Choroid plexus epithelial cell (primary cell): ENCODE measurements at regions not wholly inside any gene's neighbourhood (a gene's known extent, or its start where the extent isn't known, plus 50 kb on each side); places are given as distances from the start of the nearest gene placed in this dataset.

Source experiments
- DNase-seq: peaks from one replicate; pipeline ENCODE4 v3.0.0-alpha.2; 2010; ENCODE audit warnings: low read depth
- H3K4me3 ChIP-seq: 2 replicates; pipeline ENCODE4 v1.5.1; 2011; ENCODE audit warnings: low read depth, mild to moderate bottlenecking, control low read depth, low read length, moderate library complexity
- TF ChIP-seq, protein P1 (sequence below): conservative IDR thresholded peaks from 2 replicates; pipeline ENCODE4 v1.5.1; 2011; ENCODE audit warnings: low read depth, mild to moderate bottlenecking, control low read depth, inconsistent platforms, low read length, moderate library complexity

DNA sequence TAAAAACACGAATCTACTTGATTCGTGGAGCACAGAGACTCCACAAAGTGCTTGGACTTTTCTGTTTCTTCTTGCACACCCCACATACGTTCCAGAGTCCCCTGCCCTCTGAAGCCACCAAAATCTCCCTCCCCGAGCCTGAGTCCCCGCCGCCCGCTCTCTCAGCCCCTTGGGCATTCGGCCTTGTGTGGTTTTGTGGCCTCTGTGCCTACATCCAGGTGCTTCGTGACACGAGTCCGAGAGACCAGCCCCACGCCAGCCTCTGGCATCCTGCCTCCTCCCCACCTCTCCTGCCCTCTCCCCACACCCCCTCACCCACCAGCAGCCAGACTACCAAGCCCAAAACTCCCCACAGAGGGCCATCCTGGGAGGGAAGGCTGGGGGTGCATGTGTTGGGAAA, 87.8 kb upstream of the PPP1R26 start:
- no peak for DNase-seq

DNA sequence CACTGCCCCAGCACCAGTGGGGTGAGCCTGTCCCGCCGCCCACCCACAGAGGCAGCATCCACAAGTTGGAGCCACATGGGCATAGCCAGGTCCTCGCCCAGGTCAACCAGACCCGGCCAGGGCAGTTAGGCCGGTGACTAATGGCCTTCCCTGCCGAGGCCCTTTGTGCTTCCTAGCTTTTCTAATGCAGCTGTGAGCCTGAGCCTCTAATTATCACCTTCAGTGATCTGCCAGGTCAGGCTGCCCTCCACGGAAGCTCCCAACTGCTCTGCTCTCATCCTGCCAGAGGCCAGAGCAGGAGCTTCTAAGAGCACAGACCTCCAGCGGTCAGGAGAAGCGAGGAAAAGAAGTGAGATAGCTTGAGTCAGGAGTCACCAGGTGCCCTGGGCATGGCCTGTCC, 87.1 kb upstream of the PPP1R26 start:
- DNase-seq, result no peak
- H3K4me3 ChIP-seq, result no peak overlapping the region
- TF ChIP-seq, protein P1, sequence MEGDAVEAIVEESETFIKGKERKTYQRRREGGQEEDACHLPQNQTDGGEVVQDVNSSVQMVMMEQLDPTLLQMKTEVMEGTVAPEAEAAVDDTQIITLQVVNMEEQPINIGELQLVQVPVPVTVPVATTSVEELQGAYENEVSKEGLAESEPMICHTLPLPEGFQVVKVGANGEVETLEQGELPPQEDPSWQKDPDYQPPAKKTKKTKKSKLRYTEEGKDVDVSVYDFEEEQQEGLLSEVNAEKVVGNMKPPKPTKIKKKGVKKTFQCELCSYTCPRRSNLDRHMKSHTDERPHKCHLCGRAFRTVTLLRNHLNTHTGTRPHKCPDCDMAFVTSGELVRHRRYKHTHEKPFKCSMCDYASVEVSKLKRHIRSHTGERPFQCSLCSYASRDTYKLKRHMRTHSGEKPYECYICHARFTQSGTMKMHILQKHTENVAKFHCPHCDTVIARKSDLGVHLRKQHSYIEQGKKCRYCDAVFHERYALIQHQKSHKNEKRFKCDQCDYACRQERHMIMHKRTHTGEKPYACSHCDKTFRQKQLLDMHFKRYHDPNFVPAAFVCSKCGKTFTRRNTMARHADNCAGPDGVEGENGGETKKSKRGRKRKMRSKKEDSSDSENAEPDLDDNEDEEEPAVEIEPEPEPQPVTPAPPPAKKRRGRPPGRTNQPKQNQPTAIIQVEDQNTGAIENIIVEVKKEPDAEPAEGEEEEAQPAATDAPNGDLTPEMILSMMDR, result no peak

More for the DNA sequence above, 87.8 kb upstream of the PPP1R26 start:
- TF ChIP-seq, protein P1, result no peak
- no peak overlapping the region for H3K4me3 ChIP-seq

DNA sequence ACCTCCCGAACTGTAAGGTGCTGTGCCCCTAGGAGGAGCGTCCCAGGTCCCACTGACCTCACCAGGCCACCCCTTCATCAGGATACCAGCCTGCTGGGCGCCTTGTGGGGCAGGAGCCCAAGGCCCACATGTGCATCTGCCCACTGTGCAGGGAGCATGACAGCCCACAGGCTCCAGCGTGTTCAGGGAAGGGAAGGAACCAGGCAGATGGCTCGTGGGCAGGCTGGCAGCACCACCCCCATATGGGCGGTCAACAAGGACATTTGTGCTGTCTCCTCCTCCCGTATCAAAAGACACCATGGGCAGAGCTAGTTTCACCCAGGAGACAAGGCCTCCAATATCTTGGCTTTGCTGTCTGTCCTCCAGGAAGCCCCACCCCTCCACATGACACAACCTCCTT, 85.5 kb upstream of the PPP1R26 start:
- no peak overlapping the region for H3K4me3 ChIP-seq
- TF ChIP-seq, protein P1, result no peak
- DNase-seq, result no peak

DNA sequence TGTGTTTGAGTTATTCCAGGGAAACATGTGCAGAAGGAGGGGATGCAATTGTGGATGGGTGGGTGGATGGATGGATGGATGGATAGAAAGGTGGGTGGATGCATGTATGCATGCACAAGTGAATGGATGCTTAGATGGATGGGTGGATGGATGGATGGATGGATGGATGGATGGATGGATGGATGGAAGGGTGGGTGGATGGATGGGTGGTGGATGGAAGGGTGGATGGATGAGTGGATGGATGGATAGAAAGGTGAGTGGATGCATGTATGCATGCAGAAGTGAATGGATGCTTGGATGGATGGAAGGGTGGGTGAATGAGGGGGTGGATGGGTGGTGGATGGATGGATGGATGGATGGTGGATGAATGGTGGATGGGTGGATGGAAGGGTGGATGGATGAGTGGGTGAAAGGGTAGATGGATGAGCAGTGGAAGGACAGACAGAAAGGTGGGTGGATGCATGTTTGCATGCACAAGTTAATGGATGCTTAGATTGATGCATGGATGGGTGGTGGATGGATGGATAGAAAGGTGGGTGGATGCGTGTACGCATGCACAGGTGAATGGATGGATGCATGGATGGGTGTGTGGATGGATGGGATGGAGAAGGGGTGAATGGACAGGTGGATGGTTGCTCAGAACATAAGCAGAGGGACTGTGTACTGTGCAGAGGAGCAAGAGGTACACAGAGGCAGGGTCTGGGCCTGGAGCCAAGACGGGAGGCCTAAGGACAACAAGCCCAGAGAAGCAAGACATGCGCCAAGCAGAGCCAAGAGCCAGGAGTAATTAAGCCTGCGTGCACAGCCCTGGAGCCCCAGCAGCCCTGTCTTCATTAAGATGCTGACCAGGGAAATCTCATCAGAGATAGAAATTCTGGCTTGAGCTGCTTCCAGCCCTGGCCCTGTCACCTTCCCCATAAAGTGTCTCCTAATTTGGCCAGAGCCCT, 84.6 kb upstream of the PPP1R26 start:
- DNase-seq, result no peak
- no peak overlapping the region for H3K4me3 ChIP-seq
- TF ChIP-seq, protein P1, result no peak

DNA sequence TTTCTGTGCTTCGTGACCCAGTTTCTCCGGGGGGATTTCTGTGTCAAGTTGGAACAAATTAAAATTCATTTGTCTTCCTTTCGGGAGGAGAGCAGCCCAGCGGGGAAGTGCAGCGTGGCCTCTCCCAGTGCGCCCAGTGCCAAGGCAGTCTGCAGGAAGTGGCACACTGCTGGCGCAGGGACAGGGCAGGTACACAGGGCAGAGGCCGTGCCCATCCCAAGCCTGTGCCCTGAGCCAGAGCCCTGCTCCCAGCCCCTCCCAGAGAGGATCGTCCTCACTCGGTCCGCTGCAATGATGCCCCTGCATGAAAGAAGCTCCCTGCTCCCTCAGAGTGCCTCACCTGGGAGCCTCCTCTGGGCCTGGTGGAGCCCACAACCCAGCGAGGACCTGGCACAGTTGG, 82.4 kb upstream of the PPP1R26 start:
- H3K4me3 ChIP-seq, result no peak overlapping the region
- TF ChIP-seq, protein P1, result no peak
- no peak for DNase-seq

DNA sequence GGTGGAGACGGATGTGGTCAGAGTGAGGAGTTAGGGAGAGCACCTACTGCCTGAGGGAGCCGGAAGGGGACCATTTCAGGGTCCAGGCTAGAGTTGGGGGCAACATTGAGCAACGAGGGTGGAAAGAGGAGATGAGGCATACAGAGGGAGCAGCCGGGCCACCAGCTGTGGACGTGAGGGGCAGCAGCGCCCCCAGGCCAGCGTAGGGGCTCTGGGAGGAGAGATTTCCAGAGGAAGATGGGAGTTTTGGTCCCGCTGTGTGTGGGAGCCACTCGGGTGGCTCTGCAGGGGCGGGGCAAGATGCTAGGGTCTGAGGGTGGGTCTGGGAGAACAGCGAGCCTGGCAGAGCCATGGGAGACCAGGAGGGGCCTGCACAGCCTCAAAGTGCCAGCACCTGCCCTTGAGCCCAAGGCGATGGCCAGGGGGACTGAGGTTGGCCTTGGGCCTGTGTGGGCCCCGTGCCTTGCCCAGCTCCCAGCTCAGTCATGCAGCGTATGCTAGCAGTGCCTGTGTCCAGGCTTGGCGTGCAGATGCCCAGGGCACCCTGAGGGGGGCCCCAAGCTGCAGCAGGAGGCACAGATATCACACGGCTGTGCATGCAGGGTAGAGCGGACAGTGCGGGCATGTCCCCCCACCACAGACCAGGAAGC, 80.5 kb upstream of the PPP1R26 start:
- TF ChIP-seq, protein P1, result no peak
- no peak overlapping the region for H3K4me3 ChIP-seq
- DNase-seq, result no peak
